GM21786 (cell line): ENCODE measurements at regions not wholly inside any gene's neighbourhood (a gene's known extent, or its start where the extent isn't known, plus 50 kb on each side); places are given as distances from the start of the nearest gene placed in this dataset.
"Not testable (repeated sequence)": the region's sequence is repeated elsewhere in the genome, so short reads cannot be mapped to it uniquely, and the experiment has no call there.

Experiments
- ATAC-seq: cut with Tn5 transposase; IDR thresholded peaks from one replicate; pipeline ENCODE4 v1.9.1; 2021; ENCODE audit not compliant: unreplicated experiment

DNA sequence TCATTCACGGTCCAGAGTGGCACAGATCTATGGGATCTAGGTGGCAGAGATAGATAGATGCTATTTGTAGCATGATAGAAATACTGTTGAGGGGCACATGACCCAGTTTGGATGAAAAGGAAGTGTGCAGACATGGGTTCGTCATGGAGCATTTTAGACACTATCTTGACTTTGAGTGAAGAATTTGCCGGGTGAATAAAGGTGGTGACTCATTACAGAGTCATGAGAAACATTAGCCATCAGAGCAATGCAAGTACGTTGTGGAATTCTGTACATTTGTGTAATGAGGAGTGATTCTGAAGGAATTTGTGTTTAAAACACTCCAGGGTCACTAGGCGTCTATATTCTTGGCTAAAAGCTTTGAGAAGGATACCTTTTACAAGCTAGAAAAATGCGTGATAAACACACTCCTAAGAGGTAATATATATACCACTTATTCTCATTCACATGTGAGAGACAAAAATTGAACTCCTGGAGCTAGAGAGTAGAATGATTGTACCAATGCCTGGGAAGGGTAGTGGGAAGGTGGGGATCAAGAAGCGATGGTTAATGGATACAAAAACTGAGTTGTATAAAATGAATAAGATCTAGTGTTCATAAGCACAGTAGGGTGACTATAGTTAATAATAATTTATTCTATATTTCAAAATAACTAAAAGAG, 593.7 kb upstream of the LUZP2 start:
- ATAC-seq, result no peak

GRCh38 chr11:23919455-23919854, 577.4 kb upstream of the LUZP2 start:
- ATAC-seq, result no peak

- no peak for ATAC-seq
Observed at GRCh38 chr11:23923357-23923756, 573.5 kb upstream of the LUZP2 start.

DNA sequence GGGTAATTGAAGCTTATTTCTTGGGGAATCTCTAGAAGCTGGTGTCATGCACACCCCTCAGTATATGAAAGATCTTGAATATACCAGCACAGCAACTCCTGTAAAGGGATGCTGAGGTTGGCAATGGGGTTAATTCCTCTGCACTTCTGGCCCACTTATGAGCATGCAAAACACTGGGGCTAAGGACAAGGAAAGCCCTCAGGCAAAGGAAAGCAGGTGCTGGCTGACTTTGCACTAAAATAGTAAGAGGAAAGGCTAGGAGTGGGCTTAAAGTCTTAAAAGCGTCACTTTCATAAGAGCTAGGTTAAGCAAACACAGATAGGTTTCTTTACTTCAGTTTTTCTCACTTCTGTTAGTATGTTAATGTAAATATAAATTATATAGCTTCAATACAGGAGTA, 572.6 kb upstream of the LUZP2 start:
- no peak for ATAC-seq

GRCh38 chr11:23931443-23931842, 565.4 kb upstream of the LUZP2 start:
- ATAC-seq, result no peak

- no peak for ATAC-seq
Observed at GRCh38 chr11:23932485-23932898, 564.4 kb upstream of the LUZP2 start.

GRCh38 chr11:23933721-23934120, 563.1 kb upstream of the LUZP2 start:
- ATAC-seq, result no peak

- ATAC-seq, result not testable (repeated sequence)
Observed at GRCh38 chr11:23934671-23935270, 562.1 kb upstream of the LUZP2 start.

- ATAC-seq, result not testable (repeated sequence)
Observed at GRCh38 chr11:23942117-23942815, 554.6 kb upstream of the LUZP2 start.

DNA sequence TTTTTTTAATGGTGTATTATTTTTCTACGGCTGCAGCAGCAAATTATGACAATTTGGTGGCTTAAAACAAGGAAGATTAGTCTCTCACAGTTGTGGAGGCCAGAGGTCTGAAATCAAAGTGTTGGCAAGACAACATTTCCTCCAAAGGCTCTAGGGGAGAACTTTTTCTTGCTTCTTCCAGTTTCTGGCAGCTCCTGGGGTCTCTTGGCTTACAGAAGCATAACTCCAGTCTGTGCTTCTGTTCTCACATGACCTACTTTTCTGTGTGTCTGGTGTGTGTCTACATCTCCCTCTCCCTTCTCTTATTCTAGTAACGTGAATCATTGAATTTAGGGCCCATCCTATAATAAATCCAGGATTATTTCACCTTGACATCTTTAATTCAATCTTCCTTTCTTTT, 551.9 kb upstream of the LUZP2 start:
- no peak for ATAC-seq

DNA sequence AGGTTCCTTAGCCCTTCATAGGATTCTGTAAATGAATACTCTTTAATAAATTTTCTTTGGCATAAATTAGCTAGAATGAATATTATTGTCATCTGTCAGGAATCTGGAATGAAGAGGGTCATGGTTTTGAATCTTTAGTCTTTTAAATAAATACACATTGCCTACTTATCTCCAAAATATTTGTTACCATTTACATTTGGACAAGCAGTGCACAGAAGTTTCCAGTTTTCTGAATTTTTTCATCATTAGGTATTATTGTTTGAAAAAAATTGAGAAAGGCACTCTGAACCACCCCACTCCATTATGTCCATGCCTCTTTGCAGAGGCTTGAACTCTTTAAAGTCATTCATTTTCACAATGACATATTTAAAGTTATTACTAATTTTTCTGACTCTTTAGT, 549.0 kb upstream of the LUZP2 start:
- no peak for ATAC-seq

DNA sequence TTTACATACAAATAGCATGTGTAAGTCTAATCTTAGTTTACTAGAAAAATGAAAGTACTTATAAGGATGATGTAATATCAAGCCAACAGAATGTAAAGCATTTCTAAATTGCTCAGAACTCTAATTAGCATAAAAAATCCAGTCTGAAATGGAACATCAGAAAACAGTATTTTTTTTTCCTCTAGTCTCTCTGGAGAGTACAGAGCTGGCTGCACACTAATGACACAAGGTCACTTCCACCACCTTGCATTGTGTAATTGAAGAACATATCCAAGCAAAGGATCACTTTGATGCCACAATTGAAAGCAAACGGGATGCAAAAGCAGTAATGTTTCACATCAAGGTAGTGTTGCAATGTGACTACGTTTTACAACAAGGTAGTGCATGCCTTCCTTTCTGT, 548.0 kb upstream of the LUZP2 start:
- no peak for ATAC-seq

DNA sequence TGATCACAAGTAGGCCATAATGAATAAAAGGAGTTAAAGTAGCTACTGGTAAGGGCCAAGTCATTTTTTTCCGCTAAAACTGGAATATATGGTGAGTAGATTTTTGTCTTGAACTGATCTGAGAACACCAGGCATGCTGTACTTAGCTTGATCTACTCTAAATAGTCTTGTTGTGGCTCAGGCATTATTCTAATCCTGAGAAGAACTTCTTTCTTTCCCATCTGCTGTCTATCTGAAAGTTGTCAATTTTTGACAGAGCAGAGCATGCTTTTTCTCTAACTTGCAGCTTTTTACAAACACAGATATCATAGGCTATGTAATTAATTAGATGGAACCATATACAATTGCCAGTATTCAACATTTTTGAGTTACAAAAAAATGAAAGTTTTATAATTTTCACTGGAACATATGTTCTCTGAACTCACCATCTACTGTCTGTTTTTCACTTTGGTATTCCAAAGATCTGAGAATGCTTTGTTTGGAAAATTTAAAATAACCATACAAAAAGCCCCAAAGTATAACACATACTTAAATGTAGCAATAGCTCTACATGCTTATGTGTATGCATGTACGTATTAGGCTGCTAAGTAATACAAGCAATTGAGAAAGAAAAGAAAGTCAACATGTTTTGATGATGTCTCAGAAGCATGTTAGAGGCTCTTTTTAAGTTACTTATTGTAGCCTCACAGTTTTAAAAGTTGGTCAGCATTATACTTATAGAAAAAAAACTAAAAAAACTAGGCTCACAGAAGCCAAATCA, 542.7 kb upstream of the LUZP2 start:
- ATAC-seq, result no peak

DNA sequence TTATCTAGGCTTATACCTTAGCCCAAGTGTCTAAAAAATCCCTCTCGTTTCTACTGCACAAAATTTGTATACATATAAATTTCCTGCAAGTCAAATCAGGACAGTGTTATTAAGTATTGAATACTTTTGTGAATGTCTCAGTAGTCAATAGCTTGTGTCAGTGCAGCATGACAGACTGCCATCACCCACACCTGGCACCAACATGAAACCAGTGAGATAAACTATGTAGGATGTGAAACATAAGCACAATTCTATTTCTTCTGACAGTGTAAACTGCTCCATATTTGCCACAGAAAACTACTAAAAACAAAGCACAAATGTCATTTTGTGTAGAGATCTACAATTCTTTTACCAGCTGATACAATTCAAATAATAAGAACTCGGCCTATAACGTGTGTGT, 542.1 kb upstream of the LUZP2 start:
- no peak for ATAC-seq

- ATAC-seq, result no peak
Observed at GRCh38 chr11:23956586-23956985, 540.3 kb upstream of the LUZP2 start.

DNA sequence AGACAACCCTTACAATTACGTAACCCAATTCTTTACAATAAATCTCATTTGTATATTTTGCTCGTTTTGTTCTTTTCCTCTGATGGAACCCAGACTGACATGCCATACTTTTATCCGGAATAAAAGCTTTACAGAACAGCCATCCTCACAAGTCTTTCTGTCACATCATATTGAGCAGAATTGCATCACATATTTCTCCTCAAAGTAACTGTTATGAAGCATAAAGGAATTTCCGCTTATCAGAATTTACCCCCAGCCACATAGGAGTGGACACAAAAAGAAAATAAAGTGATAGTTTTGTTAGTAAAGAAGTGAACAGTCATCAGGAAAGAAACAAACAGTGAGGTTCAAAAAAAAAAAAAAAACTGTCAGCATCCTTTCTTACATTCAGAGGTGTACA, 539.5 kb upstream of the LUZP2 start:
- no peak for ATAC-seq

- no peak for ATAC-seq
Observed at GRCh38 chr11:23959462-23959861, 537.4 kb upstream of the LUZP2 start.

- ATAC-seq, result no peak
Observed at GRCh38 chr11:23961503-23962338, 535.1 kb upstream of the LUZP2 start.

DNA sequence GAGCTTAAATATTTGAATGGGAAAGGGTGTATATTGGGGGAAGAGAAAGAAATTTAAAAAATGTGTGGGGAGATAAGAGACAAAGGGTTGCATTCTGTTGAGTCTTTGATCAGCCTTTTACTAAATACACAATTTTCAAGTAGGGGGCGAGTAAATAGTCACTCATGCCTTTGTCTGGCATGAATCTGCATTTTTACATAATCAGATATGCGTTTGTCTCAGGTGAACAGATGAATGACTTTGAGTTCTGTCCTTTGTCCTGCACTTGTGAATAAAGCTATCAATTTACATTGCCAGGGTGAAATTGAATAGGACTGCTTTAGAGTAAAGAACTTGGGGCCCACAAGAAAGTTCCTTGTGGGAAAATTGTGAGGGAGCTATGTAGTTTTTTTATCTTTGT, 523.6 kb upstream of the LUZP2 start:
- no peak for ATAC-seq

GRCh38 chr11:23974051-23974450, 522.8 kb upstream of the LUZP2 start:
- no peak for ATAC-seq

- ATAC-seq, result no peak
Observed at GRCh38 chr11:23974601-23975000, 522.3 kb upstream of the LUZP2 start.
